ENCODE measurements at regions not wholly inside any gene's neighbourhood (a gene's known extent, or its start where the extent isn't known, plus 50 kb on each side); places are given as distances from the start of the nearest gene placed in this dataset.

GRCh38 chr13:84653915-84654534 lies 771.8 kb upstream of the SLITRK1 start:
- TF ChIP-seq CTCF (conservative IDR thresholded peaks at IDR 0.05) (no peak), EZH2 (IDR thresholded peaks at IDR 0.05; ENCODE audit: low read depth) (no peak)

All from PC-9 (cell line).